22Rv1 (cell line): ENCODE measurements at regions not wholly inside any gene's neighbourhood (a gene's known extent, or its start where the extent isn't known, plus 50 kb on each side); places are given as distances from the start of the nearest gene placed in this dataset.
A peak's percentile ranks its signal among the peaks of the same experiment; 100 is the strongest.

ENCODE experiments used
- H3K27ac ChIP-seq: fragments of 450-650 bp; 2 replicates; pipeline ENCODE4 v1.5.1; 2017
- CTCF ChIP-seq: fragments of 450-650 bp; IDR thresholded peaks from 2 replicates; pipeline ENCODE4 v1.5.1; 2017; ENCODE audit warnings: mild to moderate bottlenecking
- ZFX ChIP-seq: fragments of 450-650 bp; IDR thresholded peaks from 2 replicates; pipeline ENCODE4 v1.6.1; 2017; ENCODE audit warnings: antibody characterized with exemption, borderline replicate concordance

GRCh38 chr4:17187003-17187402 is 288.6 kb upstream of the LDB2 start:
- no peak overlapping the region for H3K27ac ChIP-seq
- no peak for TF ChIP-seq CTCF
- TF ChIP-seq ZFX = no peak

GRCh38 chr4:17182888-17183287 is 284.4 kb upstream of the LDB2 start:
- no peak overlapping the region for H3K27ac ChIP-seq
- TF ChIP-seq ZFX = no peak
- TF ChIP-seq CTCF = no peak

- H3K27ac ChIP-seq = no peak overlapping the region
- no peak for TF ChIP-seq CTCF
- TF ChIP-seq ZFX = no peak
Observed at GRCh38 chr4:17174751-17175150, 276.3 kb upstream of the LDB2 start.

- H3K27ac ChIP-seq = no peak overlapping the region
- TF ChIP-seq ZFX (no peak), CTCF (peak; percentile 40)
Observed at GRCh38 chr4:17173300-17173699, 274.9 kb upstream of the LDB2 start.

GRCh38 chr4:17170131-17170530 is 271.7 kb upstream of the LDB2 start:
- H3K27ac ChIP-seq = no peak overlapping the region
- no peak for TF ChIP-seq CTCF
- TF ChIP-seq ZFX = no peak

GRCh38 chr4:17169699-17170098 is 271.3 kb upstream of the LDB2 start:
- H3K27ac ChIP-seq = no peak overlapping the region
- TF ChIP-seq CTCF (no peak), ZFX (no peak)

GRCh38 chr4:17168571-17168970 is 270.1 kb upstream of the LDB2 start:
- no peak overlapping the region for H3K27ac ChIP-seq
- TF ChIP-seq ZFX = no peak
- no peak for TF ChIP-seq CTCF
